Muscle of leg (tissue), 3 donors: ENCODE measurements at regions not wholly inside any gene's neighbourhood (a gene's known extent, or its start where the extent isn't known, plus 50 kb on each side); places are given as distances from the start of the nearest gene placed in this dataset.
"Not testable (repeated sequence)": the region's sequence is repeated elsewhere in the genome, so short reads cannot be mapped to it uniquely, and the experiment has no call there.

ENCODE experiments used
- DNase-seq: peaks from one replicate; pipeline ENCODE4 v3.0.0; 2013
- H3K27ac ChIP-seq: one replicate; pipeline ENCODE4 v1.5.1; 2013; ENCODE audit warnings: mild to moderate bottlenecking, low read length, control low read depth
- H3K27me3 ChIP-seq: one replicate; pipeline ENCODE4 v1.6.1; 2013; ENCODE audit warnings: low read length; ENCODE audit not compliant: control insufficient read depth, insufficient read depth
- H3K36me3 ChIP-seq: one replicate; pipeline ENCODE4 v1.6.1; 2013; ENCODE audit warnings: low read length; ENCODE audit not compliant: control insufficient read depth, insufficient read depth
- H3K4me1 ChIP-seq: one replicate; pipeline ENCODE4 v1.6.1; 2013; ENCODE audit warnings: low read length; ENCODE audit not compliant: control insufficient read depth, insufficient read depth
- H3K4me3 ChIP-seq: one replicate; pipeline ENCODE4 v1.5.1; 2013; ENCODE audit warnings: low read length, control low read depth
- H3K9me3 ChIP-seq: replicated peaks from 2 replicates; pipeline ENCODE4 v1.6.1; 2013; ENCODE audit warnings: low read depth, low read length; ENCODE audit not compliant: control insufficient read depth
- WGBS: methylation state at CpG from one replicate; pipeline ENCODE4 v1.1.5; 2013; ENCODE audit warnings: missing lambda C conversion rate; ENCODE audit not compliant: insufficient coverage; 5-methylcytosine and 5-hydroxymethylcytosine counted together

DNA sequence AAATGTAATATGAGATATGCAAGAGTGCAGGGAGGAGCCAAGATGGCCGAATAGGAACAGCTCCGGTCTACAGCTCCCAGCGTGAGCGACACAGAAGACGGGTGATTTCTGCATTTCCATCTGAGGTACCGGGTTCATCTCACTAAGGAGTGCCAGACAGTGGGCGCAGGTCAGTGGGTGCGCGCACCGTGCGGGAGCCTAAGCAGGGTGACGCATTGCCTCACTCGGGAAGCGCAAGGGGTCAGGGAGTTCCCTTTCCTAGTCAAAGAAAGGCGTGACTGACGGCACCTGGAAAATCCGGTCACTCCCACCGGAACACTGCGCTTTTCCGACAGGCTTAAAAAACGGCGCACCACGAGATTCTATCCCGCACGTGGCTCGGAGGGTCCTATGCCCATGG, 359.2 kb upstream of the TYRP1 start:
- not testable (repeated sequence) for H3K9me3 ChIP-seq, H3K36me3 ChIP-seq, DNase-seq, H3K27ac ChIP-seq, H3K4me3 ChIP-seq, H3K4me1 ChIP-seq, H3K27me3 ChIP-seq
- 90% methylated on average over 23 of the region's 26 CpGs for WGBS

DNA sequence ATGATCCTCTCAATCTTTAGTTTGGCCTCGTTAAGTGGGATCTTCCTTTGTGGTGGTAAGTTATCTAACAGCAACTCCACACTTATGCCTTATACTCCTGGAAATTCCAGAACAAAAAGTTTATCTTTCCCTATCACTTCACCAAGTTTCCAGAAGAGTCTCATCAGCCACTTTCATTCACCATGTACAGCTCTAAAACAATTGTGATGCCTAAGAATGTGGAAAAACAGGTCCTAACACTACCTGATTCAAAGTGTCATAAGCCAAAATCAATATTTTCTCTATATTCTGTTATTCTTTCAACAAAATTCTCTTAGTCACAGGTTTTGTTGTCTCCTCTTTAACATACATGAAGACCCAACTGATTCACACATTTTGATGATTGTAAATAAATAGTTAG, 342.4 kb upstream of the TYRP1 start:
- WGBS = no CpG with 5 or more reads among the region's 1 CpG

DNA sequence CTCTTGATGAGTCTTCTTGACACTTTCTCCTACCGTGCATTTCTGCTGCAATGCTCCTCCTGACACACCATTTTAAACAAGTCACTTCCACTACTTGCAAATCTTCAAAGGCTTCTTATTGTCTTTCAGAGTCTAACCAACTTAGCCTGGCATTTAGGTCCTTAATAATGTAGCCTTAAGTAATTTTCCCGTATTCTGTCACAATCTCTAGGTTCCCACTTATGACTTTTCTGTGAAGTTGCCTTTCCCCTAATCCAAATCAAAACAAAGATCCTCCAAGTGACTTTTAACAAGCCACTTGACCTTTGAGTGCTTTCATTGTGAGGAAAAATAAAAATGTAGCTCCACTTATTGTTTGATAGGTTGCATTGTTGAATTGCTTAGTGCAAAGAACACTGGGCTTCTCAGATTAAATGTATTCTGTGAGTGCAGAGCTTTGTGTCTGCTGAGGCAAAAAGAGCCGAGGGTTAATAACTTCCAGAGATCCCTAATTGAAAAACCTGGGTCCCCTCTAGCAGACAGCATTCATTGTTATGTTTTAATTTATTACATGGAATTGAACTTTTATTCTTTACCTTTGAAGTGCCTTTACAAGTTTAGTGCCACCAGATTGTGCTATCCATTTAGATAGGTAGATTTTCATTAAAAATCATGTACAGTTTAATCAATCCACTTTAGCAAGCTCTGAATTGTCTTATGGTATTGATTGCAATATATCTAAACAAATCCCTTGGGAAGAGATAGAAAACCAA, 341.7 kb upstream of the TYRP1 start:
- 44% methylated on average over 1 of the region's 3 CpGs for WGBS

More for the DNA sequence above, 342.4 kb upstream of the TYRP1 start:
- H3K4me1 ChIP-seq = no peaks in the 10 kb centered on the region
- no peak overlapping the region for H3K27ac ChIP-seq
- H3K4me3 ChIP-seq = no peak overlapping the region
- H3K9me3 ChIP-seq = no peaks in the 10 kb centered on the region
- no peaks in the 10 kb centered on the region for H3K36me3 ChIP-seq
- no peaks in the 10 kb centered on the region for H3K27me3 ChIP-seq
- DNase-seq = no peak

GRCh38 chr9:12352045-12352315, 341.2 kb upstream of the TYRP1 start:
- H3K36me3 ChIP-seq = no peaks in the 10 kb centered on the region
- H3K9me3 ChIP-seq = no peaks in the 10 kb centered on the region
- no peak overlapping the region for H3K27ac ChIP-seq
- H3K27me3 ChIP-seq = no peaks in the 10 kb centered on the region
- DNase-seq = no peak
- H3K4me3 ChIP-seq = no peak overlapping the region
- no peaks in the 10 kb centered on the region for H3K4me1 ChIP-seq

More for the DNA sequence above, 341.7 kb upstream of the TYRP1 start:
- H3K27me3 ChIP-seq = no peaks in the 10 kb centered on the region
- H3K4me3 ChIP-seq = no peak overlapping the region
- H3K4me1 ChIP-seq = no peaks in the 10 kb centered on the region
- no peak overlapping the region for H3K27ac ChIP-seq
- no peaks in the 10 kb centered on the region for H3K9me3 ChIP-seq
- no peaks in the 10 kb centered on the region for H3K36me3 ChIP-seq
- DNase-seq = no peak

GRCh38 chr9:12363439-12363838, 329.7 kb upstream of the TYRP1 start:
- no peak overlapping the region for H3K4me3 ChIP-seq
- DNase-seq = no peak
- H3K9me3 ChIP-seq = no peaks in the 10 kb centered on the region
- H3K27ac ChIP-seq = no peak overlapping the region
- no peaks in the 10 kb centered on the region for H3K27me3 ChIP-seq
- no CpG with 5 or more reads among the region's 2 CpGs for WGBS
- H3K4me1 ChIP-seq = no peaks in the 10 kb centered on the region
- H3K36me3 ChIP-seq = no peaks in the 10 kb centered on the region

GRCh38 chr9:12368569-12368968, 324.6 kb upstream of the TYRP1 start:
- WGBS = 40% methylated on average over 1 of the region's 2 CpGs
- no peak for DNase-seq
- Histone ChIP-seq H3K4me1 (no peaks in the 10 kb centered on the region), H3K27ac (no peak overlapping the region), H3K9me3 (no peaks in the 10 kb centered on the region), H3K27me3 (no peaks in the 10 kb centered on the region), H3K4me3 (no peak overlapping the region), H3K36me3 (no peaks in the 10 kb centered on the region)

- DNase-seq = no peak
- Histone ChIP-seq H3K4me1 (no peaks in the 10 kb centered on the region), H3K27ac (no peak overlapping the region), H3K27me3 (no peaks in the 10 kb centered on the region), H3K4me3 (no peak overlapping the region), H3K36me3 (no peaks in the 10 kb centered on the region), H3K9me3 (no peaks in the 10 kb centered on the region)
- WGBS = no CpG with 5 or more reads among the region's 2 CpGs
Measured at GRCh38 chr9:12391839-12392509, 301.2 kb upstream of the TYRP1 start.

DNA sequence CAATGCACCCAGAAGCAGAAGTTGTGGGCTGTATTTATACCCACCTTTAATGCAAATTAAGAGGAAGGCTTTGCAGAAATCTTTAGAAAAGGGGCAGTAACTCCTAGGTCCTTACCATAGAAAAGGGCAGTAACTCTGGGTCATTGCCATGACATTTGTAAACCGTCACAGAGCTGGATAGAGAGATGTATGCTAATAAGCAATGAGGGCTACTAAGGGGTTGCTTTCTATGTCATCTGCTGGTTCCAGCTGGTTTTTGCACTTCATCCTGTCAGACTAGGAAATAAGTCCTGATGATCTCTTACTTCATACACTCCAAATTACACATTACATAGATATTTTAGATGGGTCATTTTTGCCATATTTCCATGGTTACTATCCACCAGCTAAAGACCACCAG, 299.1 kb upstream of the TYRP1 start:
- Histone ChIP-seq H3K27ac (no peak overlapping the region), H3K4me3 (no peak overlapping the region), H3K36me3 (no peaks in the 10 kb centered on the region), H3K27me3 (no peaks in the 10 kb centered on the region), H3K4me1 (no peaks in the 10 kb centered on the region), H3K9me3 (no peaks in the 10 kb centered on the region)
- no peak for DNase-seq
- WGBS = 40% methylated on average over 1 of the region's 1 CpG

GRCh38 chr9:12403721-12404120, 289.5 kb upstream of the TYRP1 start:
- H3K4me1 ChIP-seq = no peaks in the 10 kb centered on the region
- WGBS = no CpG with 5 or more reads among the region's 2 CpGs
- DNase-seq = no peak

DNA sequence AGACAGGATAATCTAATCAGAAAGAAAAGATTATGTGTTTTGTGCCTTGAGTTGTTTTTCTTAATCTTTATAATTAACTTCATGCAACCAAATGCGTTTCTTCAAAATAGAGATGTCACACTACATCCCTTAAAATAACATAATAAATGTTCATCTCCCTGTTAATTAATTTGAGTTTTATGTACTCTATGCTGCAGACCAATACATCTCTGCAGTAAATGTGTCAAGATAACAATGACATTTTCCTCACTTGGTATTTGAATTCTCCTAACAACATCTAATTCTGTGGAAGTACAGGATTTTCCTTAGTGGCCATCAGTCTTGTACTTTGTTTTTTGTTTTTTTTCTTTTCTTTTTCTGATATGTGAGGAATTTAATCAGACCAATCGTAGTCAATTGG, 279.2 kb upstream of the TYRP1 start:
- DNase-seq = no peak
- Histone ChIP-seq H3K27me3 (no peaks in the 10 kb centered on the region), H3K36me3 (no peaks in the 10 kb centered on the region), H3K4me3 (no peak overlapping the region), H3K4me1 (no peaks in the 10 kb centered on the region), H3K9me3 (no peaks in the 10 kb centered on the region), H3K27ac (no peak overlapping the region)
- no CpG with 5 or more reads among the region's 2 CpGs for WGBS

More at GRCh38 chr9:12403721-12404120, 289.5 kb upstream of the TYRP1 start:
- H3K9me3 ChIP-seq = no peaks in the 10 kb centered on the region
- no peak overlapping the region for H3K27ac ChIP-seq
- no peaks in the 10 kb centered on the region for H3K27me3 ChIP-seq
- H3K36me3 ChIP-seq = no peaks in the 10 kb centered on the region
- H3K4me3 ChIP-seq = no peak overlapping the region

DNA sequence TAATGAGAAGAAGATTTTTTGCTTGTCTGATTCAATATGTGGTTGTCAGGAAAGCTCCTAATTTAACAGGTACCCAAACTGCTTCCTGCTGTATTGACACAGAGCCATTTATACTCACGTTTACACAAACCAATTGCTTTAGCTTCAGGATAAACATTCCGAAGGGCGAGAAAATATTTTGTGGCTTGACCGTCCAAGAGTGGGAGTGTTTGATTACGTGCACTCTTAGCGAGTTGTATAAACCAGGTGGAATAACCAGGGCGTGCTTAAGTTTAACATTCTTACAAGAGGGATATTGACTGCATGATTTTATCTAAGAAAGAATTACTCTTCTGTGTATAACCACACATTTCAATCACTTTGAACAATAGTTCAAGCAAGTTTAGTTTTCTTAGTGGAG, 278.7 kb upstream of the TYRP1 start:
- no peak overlapping the region for H3K27ac ChIP-seq
- H3K9me3 ChIP-seq = no peaks in the 10 kb centered on the region
- no CpG with 5 or more reads among the region's 7 CpGs for WGBS
- no peaks in the 10 kb centered on the region for H3K27me3 ChIP-seq
- no peaks in the 10 kb centered on the region for H3K36me3 ChIP-seq
- H3K4me1 ChIP-seq = no peaks in the 10 kb centered on the region
- DNase-seq = no peak
- no peak overlapping the region for H3K4me3 ChIP-seq
